AG04449 (cell line): ENCODE measurements at regions not wholly inside any gene's neighbourhood (a gene's known extent, or its start where the extent isn't known, plus 50 kb on each side); places are given as distances from the start of the nearest gene placed in this dataset.

ENCODE experiments used
- CTCF ChIA-PET: fragments of 350-600 bp; formaldehyde crosslinking; extraction: SDS; loops from one replicate; lab custom pipeline; 2021; ENCODE audit warnings: antibody characterized with exemption; lab: Yijun Ruan, JAX
- POLR2A ChIA-PET: fragments of 400-600, 350-600 bp; formaldehyde crosslinking; extraction: SDS; loops from one replicate; lab custom pipeline; 2020; ENCODE audit warnings: antibody characterized with exemption, inconsistent platforms; lab: Yijun Ruan, JAX
- DNase-seq: peaks from one replicate; pipeline ENCODE4 v3.0.0-alpha.2; 2010; ENCODE audit warnings: low read depth, low spot score
- H3K4me3 ChIP-seq: 2 replicates; pipeline ENCODE4 v1.5.1; 2011; ENCODE audit warnings: low read depth, mild to moderate bottlenecking, control low read depth, low read length
- TF ChIP-seq, protein P1 (sequence below): IDR thresholded peaks from one replicate; pipeline ENCODE4 v1.5.1; 2011; ENCODE audit warnings: mild to moderate bottlenecking, moderate library complexity, low read length, control low read depth, inconsistent platforms; ENCODE audit not compliant: insufficient read depth; ENCODE audit errors: missing control alignments

GRCh38 chr11:115848080-115848479 lies 343.9 kb upstream of the CADM1 start:
- CTCF ChIA-PET, result no interaction called here
- POLR2A ChIA-PET, result no interaction called here
- TF ChIP-seq, protein P1, sequence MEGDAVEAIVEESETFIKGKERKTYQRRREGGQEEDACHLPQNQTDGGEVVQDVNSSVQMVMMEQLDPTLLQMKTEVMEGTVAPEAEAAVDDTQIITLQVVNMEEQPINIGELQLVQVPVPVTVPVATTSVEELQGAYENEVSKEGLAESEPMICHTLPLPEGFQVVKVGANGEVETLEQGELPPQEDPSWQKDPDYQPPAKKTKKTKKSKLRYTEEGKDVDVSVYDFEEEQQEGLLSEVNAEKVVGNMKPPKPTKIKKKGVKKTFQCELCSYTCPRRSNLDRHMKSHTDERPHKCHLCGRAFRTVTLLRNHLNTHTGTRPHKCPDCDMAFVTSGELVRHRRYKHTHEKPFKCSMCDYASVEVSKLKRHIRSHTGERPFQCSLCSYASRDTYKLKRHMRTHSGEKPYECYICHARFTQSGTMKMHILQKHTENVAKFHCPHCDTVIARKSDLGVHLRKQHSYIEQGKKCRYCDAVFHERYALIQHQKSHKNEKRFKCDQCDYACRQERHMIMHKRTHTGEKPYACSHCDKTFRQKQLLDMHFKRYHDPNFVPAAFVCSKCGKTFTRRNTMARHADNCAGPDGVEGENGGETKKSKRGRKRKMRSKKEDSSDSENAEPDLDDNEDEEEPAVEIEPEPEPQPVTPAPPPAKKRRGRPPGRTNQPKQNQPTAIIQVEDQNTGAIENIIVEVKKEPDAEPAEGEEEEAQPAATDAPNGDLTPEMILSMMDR, result no peak
- no peak for DNase-seq
- H3K4me3 ChIP-seq, result no peak overlapping the region

- TF ChIP-seq, protein P1, result no peak
- ChIA-PET CTCF (no interaction called here), POLR2A (no interaction called here)
- no peak for DNase-seq
- no peak overlapping the region for H3K4me3 ChIP-seq
Measured at GRCh38 chr11:115845872-115846271, 341.7 kb upstream of the CADM1 start.

- no peak for DNase-seq
- no peak overlapping the region for H3K4me3 ChIP-seq
- TF ChIP-seq, protein P1, result no peak
- ChIA-PET CTCF (no interaction called here), POLR2A (no interaction called here)
Measured at GRCh38 chr11:115843685-115844084, 339.5 kb upstream of the CADM1 start.

DNA sequence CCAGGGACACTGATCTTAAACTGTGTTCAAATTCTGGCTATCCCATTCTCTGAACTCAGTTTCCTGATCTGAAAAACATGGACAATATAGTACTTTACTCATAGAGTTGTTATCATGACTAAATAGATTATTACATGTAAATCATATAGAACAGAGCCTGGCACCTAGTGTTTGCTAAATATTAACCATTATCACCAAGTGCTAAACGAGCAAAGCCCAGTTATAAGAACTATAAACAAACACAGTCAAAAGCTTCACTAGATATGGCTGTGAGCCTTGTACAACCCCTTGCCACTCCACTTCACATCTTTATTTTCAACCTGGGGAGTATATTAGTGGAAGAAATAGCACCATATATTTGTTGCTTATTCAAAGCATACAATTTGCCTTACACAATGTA lies 338.9 kb upstream of the CADM1 start:
- H3K4me3 ChIP-seq, result no peak overlapping the region
- ChIA-PET CTCF (no interaction called here), POLR2A (interaction anchor here (0.5 kb wide), 1 partner anchor 426 kb away, joined by 3 read pairs; no protein-coding TSS in a partner anchor)
- TF ChIP-seq, protein P1, result no peak
- no peak for DNase-seq

- TF ChIP-seq, protein P1, result no peak
- no peak for DNase-seq
- ChIA-PET POLR2A (no interaction called here), CTCF (no interaction called here)
- H3K4me3 ChIP-seq, result no peak overlapping the region
Measured at GRCh38 chr11:115820026-115820425, 315.8 kb upstream of the CADM1 start.

- TF ChIP-seq, protein P1, result no peak
Measured at GRCh38 chr11:115819014-115819413, 314.8 kb upstream of the CADM1 start.

More at GRCh38 chr11:115819014-115819413, 314.8 kb upstream of the CADM1 start:
- ChIA-PET CTCF (no interaction called here), POLR2A (interaction anchor here (0.7 kb wide), 1 partner anchor 17 kb away, joined by 4 read pairs; no protein-coding TSS in a partner anchor)
- no peak for DNase-seq
- no peak overlapping the region for H3K4me3 ChIP-seq
